ENCODE measurements at regions not wholly inside any gene's neighbourhood (a gene's known extent, or its start where the extent isn't known, plus 50 kb on each side); places are given as distances from the start of the nearest gene placed in this dataset.
A peak's percentile ranks its signal among the peaks of the same experiment; 100 is the strongest.

DNA sequence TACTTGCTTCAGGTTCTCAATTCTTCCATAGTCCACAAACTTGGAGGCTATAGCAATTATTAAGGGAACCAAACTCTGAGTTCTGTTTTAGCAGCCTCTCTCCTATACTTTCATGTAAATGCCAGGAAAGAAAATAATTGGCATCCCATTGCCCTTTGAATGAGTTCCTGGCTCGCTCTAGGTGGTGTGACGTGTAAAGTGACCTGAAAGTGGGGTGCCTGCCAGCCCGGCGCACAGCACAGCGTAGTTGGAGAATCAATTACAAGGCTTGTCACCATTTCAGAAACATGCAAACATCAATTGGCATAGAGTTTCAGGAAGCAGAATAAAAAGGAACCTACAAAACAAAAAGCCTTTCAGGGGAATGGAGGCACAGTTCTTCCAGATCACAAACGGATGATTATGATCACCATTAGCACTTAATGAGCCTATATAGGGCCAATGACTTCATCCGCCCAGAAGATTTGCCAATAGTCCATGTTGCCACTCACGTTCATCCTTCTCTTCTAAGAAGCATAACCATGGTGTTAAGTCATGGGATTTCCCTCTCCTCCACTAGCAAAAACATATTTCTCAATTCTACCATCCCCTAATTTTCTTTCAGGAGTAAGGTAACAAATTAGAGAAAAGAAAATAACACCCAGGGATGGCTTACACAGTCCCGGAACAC lies 354.6 kb upstream of the ADGRL2 start:
- TF ChIP-seq POLR2AphosphoS5 (IDR thresholded peaks at IDR 0.05) = peak in 1 of 3 donors; percentile 12
- TF ChIP-seq, protein P1, sequence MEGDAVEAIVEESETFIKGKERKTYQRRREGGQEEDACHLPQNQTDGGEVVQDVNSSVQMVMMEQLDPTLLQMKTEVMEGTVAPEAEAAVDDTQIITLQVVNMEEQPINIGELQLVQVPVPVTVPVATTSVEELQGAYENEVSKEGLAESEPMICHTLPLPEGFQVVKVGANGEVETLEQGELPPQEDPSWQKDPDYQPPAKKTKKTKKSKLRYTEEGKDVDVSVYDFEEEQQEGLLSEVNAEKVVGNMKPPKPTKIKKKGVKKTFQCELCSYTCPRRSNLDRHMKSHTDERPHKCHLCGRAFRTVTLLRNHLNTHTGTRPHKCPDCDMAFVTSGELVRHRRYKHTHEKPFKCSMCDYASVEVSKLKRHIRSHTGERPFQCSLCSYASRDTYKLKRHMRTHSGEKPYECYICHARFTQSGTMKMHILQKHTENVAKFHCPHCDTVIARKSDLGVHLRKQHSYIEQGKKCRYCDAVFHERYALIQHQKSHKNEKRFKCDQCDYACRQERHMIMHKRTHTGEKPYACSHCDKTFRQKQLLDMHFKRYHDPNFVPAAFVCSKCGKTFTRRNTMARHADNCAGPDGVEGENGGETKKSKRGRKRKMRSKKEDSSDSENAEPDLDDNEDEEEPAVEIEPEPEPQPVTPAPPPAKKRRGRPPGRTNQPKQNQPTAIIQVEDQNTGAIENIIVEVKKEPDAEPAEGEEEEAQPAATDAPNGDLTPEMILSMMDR (IDR thresholded peaks at IDR 0.05) = no peak
- TF ChIP-seq POLR2A (IDR thresholded peaks at IDR 0.05) = no peak

Data from breast epithelium (tissue), 3 donors.